IgD-negative memory B cell (primary cell): ENCODE measurements at regions not wholly inside any gene's neighbourhood (a gene's known extent, or its start where the extent isn't known, plus 50 kb on each side); places are given as distances from the start of the nearest gene placed in this dataset.
"Not testable (repeated sequence)": the region's sequence is repeated elsewhere in the genome, so short reads cannot be mapped to it uniquely, and the experiment has no call there.

Source experiments
- H3K27ac Mint-ChIP-seq, 3 donors: one replicate each; pipeline ENCODE4 v1.8.0; 2020 to 2022; ENCODE audit warnings: mild to moderate bottlenecking in 3 of 3, mixed read lengths in 3 of 3, moderate library complexity in 1 of 3
- H3K27me3 Mint-ChIP-seq: one replicate; pipeline ENCODE4 v1.8.0; 2021; ENCODE audit warnings: mixed read lengths
- H3K36me3 Mint-ChIP-seq: one replicate; pipeline ENCODE4 v1.8.0; 2020; ENCODE audit warnings: mild to moderate bottlenecking, mixed read lengths
- H3K4me1 Mint-ChIP-seq, 3 donors: one replicate each; pipeline ENCODE4 v1.8.0; 2020 to 2022; ENCODE audit warnings: mixed read lengths in 3 of 3, mild to moderate bottlenecking in 1 of 3
- H3K4me3 Mint-ChIP-seq, 4 donors: one replicate each; pipeline ENCODE4 v1.8.0; 2020 to 2022; ENCODE audit warnings: mild to moderate bottlenecking in 4 of 4, mixed read lengths in 4 of 4, moderate library complexity in 3 of 4
- H3K9me3 Mint-ChIP-seq, 3 donors: one replicate each; pipeline ENCODE4 v1.8.0; 2020 to 2021; ENCODE audit warnings: mixed read lengths in 3 of 3, mild to moderate bottlenecking in 1 of 3

GRCh38 chr7:49638166-49638565, 135.3 kb upstream of the VWC2 start:
- H3K9me3 Mint-ChIP-seq = peaks cover 0 to 3% (median 1%) of the 10 kb centered on the region in 3 donors
- no peaks in the 10 kb centered on the region for H3K4me1 Mint-ChIP-seq
- no peaks in the 10 kb centered on the region for H3K27me3 Mint-ChIP-seq
- H3K27ac Mint-ChIP-seq = no peak overlapping the region
- H3K4me3 Mint-ChIP-seq = no peak overlapping the region
- H3K36me3 Mint-ChIP-seq = no peaks in the 10 kb centered on the region

- Mint-ChIP-seq H3K4me1 (no peaks in the 10 kb centered on the region), H3K9me3 (peaks cover 0 to 3% (median 2%) of the 10 kb centered on the region in 3 donors), H3K36me3 (no peaks in the 10 kb centered on the region), H3K27me3 (no peaks in the 10 kb centered on the region), H3K4me3 (no peak overlapping the region), H3K27ac (no peak overlapping the region)
Measured at GRCh38 chr7:49639068-49639593, 134.3 kb upstream of the VWC2 start.

GRCh38 chr7:49639808-49640207, 133.6 kb upstream of the VWC2 start:
- no peaks in the 10 kb centered on the region for H3K27me3 Mint-ChIP-seq
- no peaks in the 10 kb centered on the region for H3K36me3 Mint-ChIP-seq
- peaks cover 0 to 3% (median 3%) of the 10 kb centered on the region in 3 donors for H3K9me3 Mint-ChIP-seq
- H3K27ac Mint-ChIP-seq = no peak overlapping the region
- H3K4me1 Mint-ChIP-seq = no peaks in the 10 kb centered on the region
- no peak overlapping the region for H3K4me3 Mint-ChIP-seq

- Mint-ChIP-seq H3K27ac (no peak overlapping the region), H3K9me3 (peaks cover 0 to 3% (median 2%) of the 10 kb centered on the region in 3 donors), H3K36me3 (peaks cover 1% of the 10 kb centered on the region), H3K27me3 (no peaks in the 10 kb centered on the region), H3K4me3 (no peak overlapping the region), H3K4me1 (no peaks in the 10 kb centered on the region)
Measured at GRCh38 chr7:49643321-49643720, 130.1 kb upstream of the VWC2 start.

- H3K9me3 Mint-ChIP-seq = peaks cover 0 to 3% (median 2%) of the 10 kb centered on the region in 3 donors
- no peak overlapping the region for H3K4me3 Mint-ChIP-seq
- no peaks in the 10 kb centered on the region for H3K4me1 Mint-ChIP-seq
- H3K36me3 Mint-ChIP-seq = peaks cover 2% of the 10 kb centered on the region
- no peak overlapping the region for H3K27ac Mint-ChIP-seq
- no peaks in the 10 kb centered on the region for H3K27me3 Mint-ChIP-seq
Measured at GRCh38 chr7:49643736-49644135, 129.7 kb upstream of the VWC2 start.

GRCh38 chr7:49644396-49645166, 128.9 kb upstream of the VWC2 start:
- Mint-ChIP-seq H3K27ac (no peak overlapping the region), H3K4me3 (peak overlapping the region in 1 of 4 donors; percentile 29), H3K9me3 (peaks cover 0 to 3% (median 2%) of the 10 kb centered on the region in 3 donors), H3K27me3 (no peaks in the 10 kb centered on the region), H3K36me3 (peaks cover 2% of the 10 kb centered on the region), H3K4me1 (no peaks in the 10 kb centered on the region)

GRCh38 chr7:49645296-49645695, 128.1 kb upstream of the VWC2 start:
- H3K4me3 Mint-ChIP-seq = no peak overlapping the region
- H3K27ac Mint-ChIP-seq = no peak overlapping the region
- H3K27me3 Mint-ChIP-seq = no peaks in the 10 kb centered on the region
- H3K4me1 Mint-ChIP-seq = no peaks in the 10 kb centered on the region
- H3K9me3 Mint-ChIP-seq = peaks cover 0 to 3% (median 2%) of the 10 kb centered on the region in 3 donors
- H3K36me3 Mint-ChIP-seq = peaks cover 2% of the 10 kb centered on the region

GRCh38 chr7:49660170-49660783, 113.2 kb upstream of the VWC2 start:
- Mint-ChIP-seq H3K4me1 (no peaks in the 10 kb centered on the region), H3K27ac (no peak overlapping the region), H3K4me3 (no peak overlapping the region), H3K9me3 (peaks cover 0 to 13% (median 0%) of the 10 kb centered on the region in 3 donors), H3K27me3 (no peaks in the 10 kb centered on the region), H3K36me3 (no peaks in the 10 kb centered on the region)

- H3K9me3 Mint-ChIP-seq = peaks cover 0 to 13% (median 0%) of the 10 kb centered on the region in 3 donors
- H3K27ac Mint-ChIP-seq = peak overlapping the region in 1 of 3 donors; percentile 63
- H3K4me3 Mint-ChIP-seq = no peak overlapping the region
- H3K36me3 Mint-ChIP-seq = no peaks in the 10 kb centered on the region
- H3K4me1 Mint-ChIP-seq = no peaks in the 10 kb centered on the region
- no peaks in the 10 kb centered on the region for H3K27me3 Mint-ChIP-seq
Measured at GRCh38 chr7:49660976-49661375, 112.5 kb upstream of the VWC2 start.

GRCh38 chr7:49665963-49666362, 107.5 kb upstream of the VWC2 start:
- not testable (repeated sequence) for H3K36me3 Mint-ChIP-seq, H3K4me1 Mint-ChIP-seq, H3K4me3 Mint-ChIP-seq, H3K9me3 Mint-ChIP-seq, H3K27me3 Mint-ChIP-seq, H3K27ac Mint-ChIP-seq

GRCh38 chr7:49666764-49667163, 106.7 kb upstream of the VWC2 start:
- H3K4me3 Mint-ChIP-seq = peak overlapping the region in 1 of 4 donors; percentile 39
- no peaks in the 10 kb centered on the region for H3K27me3 Mint-ChIP-seq
- H3K9me3 Mint-ChIP-seq = peaks cover 2 to 7% (median 2%) of the 10 kb centered on the region in 3 donors
- no peak overlapping the region for H3K27ac Mint-ChIP-seq
- no peaks in the 10 kb centered on the region for H3K4me1 Mint-ChIP-seq
- no peaks in the 10 kb centered on the region for H3K36me3 Mint-ChIP-seq

GRCh38 chr7:49669285-49669684, 104.2 kb upstream of the VWC2 start:
- no peaks in the 10 kb centered on the region for H3K4me1 Mint-ChIP-seq
- H3K36me3 Mint-ChIP-seq = no peaks in the 10 kb centered on the region
- peaks cover 2 to 5% (median 3%) of the 10 kb centered on the region in 3 donors for H3K9me3 Mint-ChIP-seq
- no peaks in the 10 kb centered on the region for H3K27me3 Mint-ChIP-seq
- H3K4me3 Mint-ChIP-seq = no peak overlapping the region
- H3K27ac Mint-ChIP-seq = no peak overlapping the region

- Mint-ChIP-seq H3K27me3 (no peaks in the 10 kb centered on the region), H3K4me3 (peak overlapping the region in 1 of 4 donors; percentile 35), H3K4me1 (no peaks in the 10 kb centered on the region), H3K36me3 (no peaks in the 10 kb centered on the region), H3K9me3 (peaks cover 2 to 5% (median 3%) of the 10 kb centered on the region in 3 donors), H3K27ac (no peak overlapping the region)
Measured at GRCh38 chr7:49669692-49670260, 103.7 kb upstream of the VWC2 start.

GRCh38 chr7:49670991-49671390, 102.4 kb upstream of the VWC2 start:
- no peaks in the 10 kb centered on the region for H3K27me3 Mint-ChIP-seq
- H3K4me3 Mint-ChIP-seq = no peak overlapping the region
- no peaks in the 10 kb centered on the region for H3K4me1 Mint-ChIP-seq
- peaks cover 2 to 5% (median 3%) of the 10 kb centered on the region in 3 donors for H3K9me3 Mint-ChIP-seq
- no peaks in the 10 kb centered on the region for H3K36me3 Mint-ChIP-seq
- peak overlapping the region in 1 of 3 donors; percentile 67 for H3K27ac Mint-ChIP-seq

- no peaks in the 10 kb centered on the region for H3K4me1 Mint-ChIP-seq
- H3K27me3 Mint-ChIP-seq = no peaks in the 10 kb centered on the region
- H3K4me3 Mint-ChIP-seq = peak overlapping the region in 1 of 4 donors; percentile 18
- no peaks in the 10 kb centered on the region for H3K36me3 Mint-ChIP-seq
- H3K27ac Mint-ChIP-seq = no peak overlapping the region
- peaks cover 0 to 6% (median 3%) of the 10 kb centered on the region in 3 donors for H3K9me3 Mint-ChIP-seq
Measured at GRCh38 chr7:49692516-49692915, 80.9 kb upstream of the VWC2 start.
